HepG2 (cell line): ENCODE measurements at regions not wholly inside any gene's neighbourhood (a gene's known extent, or its start where the extent isn't known, plus 50 kb on each side); places are given as distances from the start of the nearest gene placed in this dataset.

ENCODE experiments used
- ATAC-seq: fragments of 200-7000 bp; cut with Tn5 transposase; 3 replicates; pipeline ENCODE4 v1.9.1; 2020; ENCODE audit warnings: mild to moderate bottlenecking, moderate library complexity
- BruUV-seq: library from RNA; stranded (reverse); fragments of 400-500 nt; replicated peaks from 2 replicates; lab custom pipeline; 2021; lab: Mats Ljungman, UMichigan
- CTCF ChIA-PET: fragments of 300-600 bp; formaldehyde crosslinking; extraction: SDS; loops from one replicate; lab custom pipeline; 2021; ENCODE audit warnings: low total read pairs, inconsistent platforms, low intra/inter-chr PET ratio; lab: Yijun Ruan, JAX
- POLR2A ChIA-PET: fragments of 350-600 bp; sonication (Branson Sonifier 250); formaldehyde crosslinking; loops from one replicate; lab custom pipeline; 2020; ENCODE audit warnings: antibody characterized with exemption, inconsistent platforms; lab: Yijun Ruan, JAX
- DNase-seq: peaks from one replicate; pipeline ENCODE4 v3.0.0-alpha.2; 2015; ENCODE audit warnings: low spot score
- FAIRE-seq: peaks from 3 replicates; lab custom pipeline; 2011; peaks lifted over from hg19 to GRCh38; lab: Jason Lieb, UNC
- H2AFZ ChIP-seq: one replicate; pipeline ENCODE4 v1.6.1; 2011; ENCODE audit warnings: low read length, inconsistent platforms
- H3K27ac ChIP-seq: fragments of 300-600 bp; 3 replicates; pipeline ENCODE4 v1.8.0; 2011; ENCODE audit warnings: mixed run types, mild to moderate bottlenecking, mixed read lengths, low read length, inconsistent platforms; ENCODE audit not compliant: insufficient read depth; ENCODE audit errors: extremely low read length
- H3K27me3 ChIP-seq, 2 experiments: fragments of 200-600 bp in 1 of 2; 2 replicates in 1 of 2; 3 replicates in 1 of 2; pipeline versions ENCODE4 v1.6.0 to v1.8.0; 2011; ENCODE audit warnings: low read length in 2 of 2, mild to moderate bottlenecking in 2 of 2, moderate library complexity in 2 of 2, inconsistent platforms in 1 of 2; ENCODE audit not compliant: insufficient read depth in 2 of 2, control insufficient read depth in 1 of 2
- H3K36me3 ChIP-seq, 2 experiments: fragments of 200-600 bp in 1 of 2; replicated peaks in 1 of 2; 2 replicates in 1 of 2; 3 replicates in 1 of 2; pipeline versions ENCODE4 v1.5.1 to v1.8.0; 2011; ENCODE audit warnings: low read length in 2 of 2, inconsistent platforms in 1 of 2; ENCODE audit not compliant: insufficient read depth in 2 of 2, control insufficient read depth in 1 of 2
- H3K4me1 ChIP-seq: 2 replicates; pipeline ENCODE4 v1.5.1; 2012; ENCODE audit warnings: low read length, inconsistent platforms; ENCODE audit not compliant: insufficient read depth
- H3K4me2 ChIP-seq: 2 replicates; pipeline ENCODE4 v1.6.0; 2011; ENCODE audit warnings: low read depth, low read length, inconsistent platforms
- H3K4me3 ChIP-seq, 3 experiments: fragments of 200-600 bp in 1 of 3; sonication (generic), shearing (Covaris generic) in 1 of 3; replicated peaks in 1 of 3; 2 replicates each; pipeline ENCODE4 v1.5.1; 2011 to 2016; ENCODE audit warnings: low read length in 3 of 3, inconsistent platforms in 2 of 3, low read depth in 2 of 3, mild to moderate bottlenecking in 2 of 3, control low read depth in 1 of 3, mixed read lengths in 1 of 3; ENCODE audit not compliant: insufficient read depth in 1 of 3
- H3K79me2 ChIP-seq: one replicate; pipeline ENCODE4 v1.6.1; 2011; ENCODE audit warnings: low read length, inconsistent platforms; ENCODE audit not compliant: insufficient read depth
- H3K9ac ChIP-seq: 2 replicates; pipeline ENCODE4 v1.6.0; 2011; ENCODE audit warnings: mild to moderate bottlenecking, low read depth, low read length, inconsistent platforms; ENCODE audit not compliant: insufficient read depth
- H3K9me3 ChIP-seq: 2 replicates; pipeline ENCODE4 v1.5.1; 2012; ENCODE audit warnings: mild to moderate bottlenecking, low read length
- H4K20me1 ChIP-seq: 2 replicates; pipeline ENCODE4 v1.6.0; 2011; ENCODE audit warnings: inconsistent platforms, mild to moderate bottlenecking, low read length, moderate library complexity; ENCODE audit not compliant: insufficient read depth
- ETV5 ChIP-seq: IDR thresholded peaks from 2 replicates; pipeline ENCODE4 v1.6.1; 2018; ENCODE audit warnings: missing biosample characterization, missing genetic modification reagents, inconsistent platforms, borderline replicate concordance
- THAP11 ChIP-seq: IDR thresholded peaks from 2 replicates; pipeline ENCODE4 v1.6.1; 2016; ENCODE audit warnings: missing biosample characterization, missing genetic modification reagents
- ZNF747 ChIP-seq: sonication (generic); formaldehyde crosslinking; IDR thresholded peaks from 2 replicates; pipeline ENCODE4 v1.8.1; 2023; ENCODE audit warnings: missing genetic modification reagents, mild to moderate bottlenecking, borderline replicate concordance
- WGBS: methylation state at CpG from one replicate; pipeline ENCODE4 v1.1.6; 2017; ENCODE audit warnings: low lambda C conversion rate; 5-methylcytosine and 5-hydroxymethylcytosine counted together
- in situ Hi-C: cut with HindIII; loops from 2 replicates; pipeline ENCODE4 v1.10.0; 2017; ENCODE audit warnings: low pct_unique_long_range_greater_than_20kb; ENCODE audit not compliant: extremely low pct_ligation_motif_present
- intact Hi-C: fragments of 100-400 bp; cut with micrococcal nuclease; formaldehyde crosslinking; loops from one replicate; pipeline ENCODE4 v1.10.0; 2022; ENCODE audit not compliant: unreplicated experiment
- TF ChIP-seq, protein P1 (sequence below): sonication (generic); formaldehyde crosslinking; IDR thresholded peaks from 2 replicates; pipeline ENCODE4 v1.4.0; 2020; ENCODE audit warnings: missing genetic modification reagents, borderline replicate concordance

DNA sequence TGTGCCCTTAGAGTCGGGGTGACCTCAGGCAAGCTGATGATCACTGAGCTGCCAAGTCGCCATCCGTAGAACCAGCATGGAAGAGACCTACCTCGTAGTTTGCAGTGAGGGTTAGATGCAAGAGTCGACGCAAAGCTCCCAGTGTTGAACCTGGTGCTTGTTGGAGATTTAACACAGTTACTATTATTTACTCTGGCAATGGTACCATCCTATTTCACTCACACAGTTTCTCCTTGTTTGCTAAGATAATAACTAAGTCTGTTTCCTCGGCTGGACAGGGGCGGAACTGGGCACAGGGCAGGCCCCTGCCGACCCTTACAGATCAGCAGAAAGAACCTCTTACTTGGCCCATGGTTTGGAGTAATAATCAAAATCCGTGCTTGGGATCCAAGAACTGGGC, 85.5 kb downstream of the ACAA2 start:
- ChIA-PET CTCF (no interaction called here), POLR2A (no interaction called here)
- FAIRE-seq = no peak
- Histone ChIP-seq H3K79me2 (no peaks in the 10 kb centered on the region), H3K36me3 (no peaks in the 10 kb centered on the region), H3K27ac (no peak overlapping the region), H3K4me1 (peaks cover 63% of the 10 kb centered on the region), H3K9ac (no peak overlapping the region), H3K4me2 (no peak overlapping the region), H4K20me1 (no peaks in the 10 kb centered on the region), H2AFZ (no peak overlapping the region), H3K4me3 (no peak overlapping the region), H3K9me3 (no peaks in the 10 kb centered on the region), H3K27me3 (no peaks in the 10 kb centered on the region)
- in situ Hi-C loops = loop anchor here (10.0 kb wide), 1 partner anchor 163 kb away; the partner anchor contains the start of gene LIPG
- WGBS = 47% methylated on average over 8 of the region's 10 CpGs
- no peak for DNase-seq
- TF ChIP-seq, protein P1, sequence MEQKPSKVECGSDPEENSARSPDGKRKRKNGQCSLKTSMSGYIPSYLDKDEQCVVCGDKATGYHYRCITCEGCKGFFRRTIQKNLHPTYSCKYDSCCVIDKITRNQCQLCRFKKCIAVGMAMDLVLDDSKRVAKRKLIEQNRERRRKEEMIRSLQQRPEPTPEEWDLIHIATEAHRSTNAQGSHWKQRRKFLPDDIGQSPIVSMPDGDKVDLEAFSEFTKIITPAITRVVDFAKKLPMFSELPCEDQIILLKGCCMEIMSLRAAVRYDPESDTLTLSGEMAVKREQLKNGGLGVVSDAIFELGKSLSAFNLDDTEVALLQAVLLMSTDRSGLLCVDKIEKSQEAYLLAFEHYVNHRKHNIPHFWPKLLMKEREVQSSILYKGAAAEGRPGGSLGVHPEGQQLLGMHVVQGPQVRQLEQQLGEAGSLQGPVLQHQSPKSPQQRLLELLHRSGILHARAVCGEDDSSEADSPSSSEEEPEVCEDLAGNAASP (CRISPR knock-in tag) = no peak
- no peak for TF ChIP-seq ZNF747
- TF ChIP-seq ETV5 (CRISPR knock-in tag) = no peak
- no TSS peak for BruUV-seq
- no peak for ATAC-seq
- intact Hi-C loops = loop anchor here (10.0 kb wide), 1 partner anchor 93 kb away; no protein-coding TSS in a partner anchor

DNA sequence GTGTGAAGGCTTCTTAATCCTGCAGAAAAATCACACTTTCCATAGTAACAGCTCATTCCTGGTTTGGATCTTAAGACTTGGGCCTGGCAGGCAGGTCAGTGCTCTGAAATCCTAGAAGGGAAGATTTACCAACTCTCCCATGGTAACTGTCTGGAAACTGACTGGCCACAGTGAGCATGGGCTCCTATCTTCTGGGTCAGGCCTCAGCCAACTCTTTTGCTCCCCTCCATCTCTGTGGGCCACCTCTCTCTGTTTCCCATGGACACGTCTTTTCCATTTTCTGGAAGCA, 86.7 kb downstream of the ACAA2 start:
- Histone ChIP-seq H2AFZ (no peak overlapping the region), H4K20me1 (no peaks in the 10 kb centered on the region), H3K9ac (no peak overlapping the region), H3K36me3 (no peaks in the 10 kb centered on the region), H3K9me3 (no peaks in the 10 kb centered on the region), H3K4me3 (no peak overlapping the region), H3K4me2 (no peak overlapping the region), H3K27ac (no peak overlapping the region), H3K4me1 (peaks cover 56% of the 10 kb centered on the region), H3K79me2 (no peaks in the 10 kb centered on the region), H3K27me3 (0 out of 5 replicates have a peak, but pooled peaks cover 0 to under 1% of the 10 kb centered on the region in 2 experiments)
- no peak for ATAC-seq
- DNase-seq = no peak
- TF ChIP-seq THAP11 = no peak
- POLR2A ChIA-PET = interaction anchor here (1.0 kb wide), 1 partner anchor 11 kb away, joined by 4 read pairs; no protein-coding TSS in a partner anchor
- intact Hi-C loops (loop anchor here (10.0 kb wide), 1 partner anchor 92 kb away; no protein-coding TSS in a partner anchor), in situ Hi-C loops (loop anchor here (10.0 kb wide), 1 partner anchor 162 kb away; the partner anchor contains the start of gene LIPG)
- BruUV-seq = no TSS peak
- CTCF ChIA-PET = no interaction called here
- no peak for FAIRE-seq
- WGBS = 61% methylated on average over 1 of the region's 1 CpG
